Amniotic stem cell (primary cell): ENCODE measurements at regions not wholly inside any gene's neighbourhood (a gene's known extent, or its start where the extent isn't known, plus 50 kb on each side); places are given as distances from the start of the nearest gene placed in this dataset.
"Not testable (repeated sequence)": the region's sequence is repeated elsewhere in the genome, so short reads cannot be mapped to it uniquely, and the experiment has no call there.

Experiments
- DNase-seq: peaks from one replicate; lab custom pipeline; 2025; lab: John Stamatoyannopoulos, UW

GRCh38 chr5:72760259-72760658 lies 56.2 kb upstream of the TNPO1 start:
- DNase-seq = no peak

DNA sequence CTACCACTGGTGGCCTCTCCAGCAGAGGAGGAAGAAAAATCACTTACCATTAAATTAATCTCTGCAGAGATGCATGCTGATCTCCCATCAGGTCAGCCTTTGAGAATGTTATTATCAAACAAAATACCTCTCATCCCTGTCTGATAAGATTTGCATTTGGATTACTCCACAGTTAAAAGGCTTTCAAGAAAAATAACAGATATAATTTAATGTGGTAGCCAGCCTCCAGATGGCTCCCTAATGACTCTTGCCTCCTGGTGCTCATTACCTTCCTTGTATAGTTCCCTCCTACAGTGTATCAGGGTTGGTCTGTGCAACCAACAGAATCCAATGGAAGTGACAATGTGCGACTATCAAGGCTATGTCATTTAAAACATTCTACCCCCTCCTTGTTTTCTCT lies 63.6 kb upstream of the TNPO1 start:
- no peak for DNase-seq

GRCh38 chr5:72749362-72749997 lies 67.0 kb upstream of the TNPO1 start:
- DNase-seq = no peak

DNA sequence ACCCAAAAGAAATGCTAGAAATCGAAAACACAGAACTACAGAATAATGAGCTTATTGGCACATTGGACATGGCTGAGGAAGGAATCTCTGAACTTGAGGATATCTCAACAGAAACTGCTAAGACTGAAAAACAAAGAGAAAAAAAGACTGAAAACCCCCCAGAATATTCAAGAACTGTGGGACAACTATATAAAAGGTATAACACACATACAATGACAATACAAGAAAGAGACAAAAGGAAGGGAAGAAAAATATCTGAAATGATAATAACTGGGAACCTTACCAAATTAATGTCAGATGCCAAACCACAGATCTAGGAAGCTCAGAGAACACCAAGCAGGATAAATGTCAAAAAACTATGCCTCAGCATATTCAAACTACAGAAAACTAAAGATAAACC lies 68.6 kb upstream of the TNPO1 start:
- no peak for DNase-seq

DNA sequence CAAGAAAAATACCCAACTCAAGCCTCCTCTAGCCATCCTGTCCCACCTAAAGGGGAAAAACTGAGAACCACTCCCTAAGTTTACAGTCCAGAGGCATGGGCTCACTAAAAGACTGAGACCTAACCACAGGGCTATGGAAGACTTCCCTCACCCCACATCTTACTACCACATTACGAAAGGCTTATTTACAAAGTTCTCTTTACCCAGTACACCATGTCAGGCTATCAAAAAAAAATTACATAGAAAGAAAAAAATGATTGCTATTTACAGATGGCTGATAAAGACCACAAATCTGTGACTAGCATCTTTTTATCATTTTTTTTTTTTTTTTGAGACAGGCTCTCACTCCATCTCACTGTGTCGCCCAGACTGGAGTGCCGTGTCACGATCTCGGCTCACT lies 69.7 kb upstream of the TNPO1 start:
- no peak for DNase-seq

DNA sequence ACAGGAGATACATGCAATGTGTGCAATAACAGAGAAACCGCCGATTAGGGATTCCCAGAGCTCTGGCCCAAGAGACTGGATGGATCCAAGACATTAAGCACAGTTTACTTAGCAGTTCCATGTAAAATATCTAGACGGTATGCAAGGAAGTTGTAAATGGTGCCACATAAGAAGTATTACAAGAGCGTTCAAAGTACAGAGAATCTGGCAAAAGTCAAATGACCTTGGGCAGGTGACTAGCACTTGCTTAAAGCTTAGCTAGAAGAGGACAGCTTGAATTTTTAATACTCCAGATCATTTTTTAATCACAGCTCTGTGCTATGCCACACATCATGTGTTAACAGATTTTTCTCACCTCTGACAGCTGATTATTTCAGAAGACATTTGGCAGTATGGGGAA lies 72.3 kb upstream of the TNPO1 start:
- DNase-seq = no peak

- no peak for DNase-seq
Observed at GRCh38 chr5:72741805-72742204, 74.7 kb upstream of the TNPO1 start.

GRCh38 chr5:72733810-72734209 lies 82.7 kb upstream of the TNPO1 start:
- DNase-seq = no peak

- no peak for DNase-seq
Observed at GRCh38 chr5:72723581-72723980, 92.9 kb upstream of the TNPO1 start.

DNA sequence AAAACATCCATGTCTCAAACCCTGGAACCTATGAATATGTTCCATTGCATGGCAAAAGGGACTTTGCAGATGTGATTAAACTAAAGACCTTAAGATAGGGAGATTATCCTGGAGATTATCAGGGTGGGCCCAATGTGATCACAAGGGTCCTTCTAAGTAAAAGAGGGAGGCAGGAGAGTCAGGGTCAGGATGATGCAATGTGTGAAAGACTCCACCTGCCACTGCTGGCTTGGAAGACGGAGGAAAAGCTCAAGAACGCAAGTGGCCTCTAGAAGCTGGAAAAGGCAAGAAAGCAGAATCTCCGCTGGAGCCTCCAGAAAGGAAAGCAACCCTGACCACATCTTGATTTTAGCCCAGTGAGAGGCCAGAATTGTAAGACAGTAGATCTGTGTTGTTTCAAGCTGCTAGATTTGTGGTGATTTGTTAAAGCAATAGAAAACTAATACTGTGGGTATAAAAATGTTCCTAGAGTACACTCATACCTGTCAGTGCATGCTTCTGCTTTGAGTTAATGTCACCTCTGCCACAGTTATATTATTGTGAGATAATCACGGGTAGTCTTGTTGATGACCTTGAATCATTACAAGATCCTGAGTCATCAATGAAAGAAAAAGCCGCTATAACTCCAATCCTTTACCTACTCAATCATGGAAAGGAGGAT lies 93.5 kb upstream of the TNPO1 start:
- no peak for DNase-seq

- no peak for DNase-seq
Observed at GRCh38 chr5:72721844-72722243, 94.6 kb upstream of the TNPO1 start.

- no peak for DNase-seq
Observed at GRCh38 chr5:72720205-72720604, 96.3 kb upstream of the TNPO1 start.

- no peak for DNase-seq
Observed at GRCh38 chr5:72711351-72711750, 105.1 kb upstream of the TNPO1 start.

- no peak for DNase-seq
Observed at GRCh38 chr5:72709341-72709740, 107.1 kb upstream of the TNPO1 start.

DNA sequence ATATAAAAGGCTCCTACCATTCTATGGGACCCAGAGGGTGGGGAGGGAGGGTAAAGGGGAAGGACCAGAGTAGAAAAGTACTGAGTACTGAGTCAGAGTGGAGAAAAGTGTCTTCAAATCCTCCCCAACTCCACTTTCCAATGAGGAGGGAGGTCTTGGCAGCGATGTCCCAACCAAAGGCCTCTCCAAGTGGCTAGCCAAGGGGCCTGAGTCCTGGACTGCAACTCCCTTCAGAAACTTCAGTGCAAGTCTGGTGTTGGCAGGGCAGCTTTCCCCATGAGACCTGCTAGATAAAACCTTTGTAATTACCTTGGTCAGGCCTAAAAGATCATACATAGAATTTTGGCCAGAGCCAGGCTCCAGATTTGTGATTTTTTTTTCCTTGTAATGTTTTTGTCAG lies 111.3 kb upstream of the TNPO1 start:
- no peak for DNase-seq

DNA sequence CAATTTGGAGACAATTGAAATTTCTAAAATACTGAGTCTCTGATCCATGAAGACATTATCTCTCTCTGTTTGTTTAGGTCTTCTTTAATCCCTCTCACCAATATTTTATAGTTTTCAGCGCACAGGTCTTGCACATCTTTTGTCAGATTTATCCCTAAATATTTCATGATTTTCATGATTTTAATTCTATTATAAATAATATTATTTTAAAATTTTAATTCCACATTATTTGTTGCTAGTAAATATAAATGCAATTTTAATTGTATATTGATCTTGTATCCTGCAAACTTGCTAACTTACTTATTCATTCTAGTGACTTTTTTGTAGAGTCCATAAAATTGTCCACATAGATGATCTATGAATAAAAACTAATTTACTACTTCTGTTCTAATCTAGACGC lies 112.6 kb upstream of the TNPO1 start:
- no peak for DNase-seq

- no peak for DNase-seq
Observed at GRCh38 chr5:72702881-72703434, 113.5 kb upstream of the TNPO1 start.

GRCh38 chr5:72702105-72702504 lies 114.4 kb upstream of the TNPO1 start:
- not testable (repeated sequence) for DNase-seq

DNA sequence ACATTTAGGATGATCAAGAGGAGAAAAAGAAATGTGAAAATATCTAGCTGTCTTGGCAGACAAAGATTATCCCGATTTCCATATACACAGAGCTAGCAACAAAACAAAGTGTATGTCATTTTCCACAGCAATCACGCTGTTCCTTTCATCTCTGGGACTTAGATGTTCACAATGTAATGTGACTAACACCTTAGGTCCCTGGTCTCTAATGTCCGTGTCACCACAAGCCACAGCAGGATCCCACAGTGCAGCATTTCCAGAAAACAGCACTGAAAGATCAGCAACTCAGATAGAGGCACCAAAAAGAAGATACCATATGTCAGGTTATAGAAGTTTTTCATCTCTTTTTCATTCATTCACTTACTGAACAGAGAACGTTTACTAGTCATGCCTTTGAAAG lies 118.0 kb upstream of the TNPO1 start:
- no peak for DNase-seq

- no peak for DNase-seq
Observed at GRCh38 chr5:72697622-72698021, 118.8 kb upstream of the TNPO1 start.

- DNase-seq = no peak
Observed at GRCh38 chr5:72695659-72696058, 120.8 kb upstream of the TNPO1 start.

DNA sequence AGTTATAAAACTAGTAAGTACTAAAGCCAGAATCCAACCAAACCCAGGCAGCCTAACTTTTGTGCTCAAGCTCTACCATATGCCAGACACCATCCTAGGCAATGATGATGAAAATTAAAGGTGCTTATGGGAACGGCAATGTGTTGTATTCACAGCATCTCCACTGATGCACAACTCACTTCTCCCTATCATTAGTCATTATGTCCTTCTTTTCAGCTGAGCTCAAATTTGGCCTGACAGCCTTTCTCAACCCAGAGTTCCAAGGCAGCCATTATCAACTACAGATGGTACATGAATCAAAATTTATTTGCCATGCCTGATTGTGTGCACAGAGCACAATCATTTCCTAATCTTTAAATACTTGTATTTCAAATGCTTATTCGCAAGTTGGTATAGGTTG lies 121.6 kb upstream of the TNPO1 start:
- DNase-seq = no peak

DNA sequence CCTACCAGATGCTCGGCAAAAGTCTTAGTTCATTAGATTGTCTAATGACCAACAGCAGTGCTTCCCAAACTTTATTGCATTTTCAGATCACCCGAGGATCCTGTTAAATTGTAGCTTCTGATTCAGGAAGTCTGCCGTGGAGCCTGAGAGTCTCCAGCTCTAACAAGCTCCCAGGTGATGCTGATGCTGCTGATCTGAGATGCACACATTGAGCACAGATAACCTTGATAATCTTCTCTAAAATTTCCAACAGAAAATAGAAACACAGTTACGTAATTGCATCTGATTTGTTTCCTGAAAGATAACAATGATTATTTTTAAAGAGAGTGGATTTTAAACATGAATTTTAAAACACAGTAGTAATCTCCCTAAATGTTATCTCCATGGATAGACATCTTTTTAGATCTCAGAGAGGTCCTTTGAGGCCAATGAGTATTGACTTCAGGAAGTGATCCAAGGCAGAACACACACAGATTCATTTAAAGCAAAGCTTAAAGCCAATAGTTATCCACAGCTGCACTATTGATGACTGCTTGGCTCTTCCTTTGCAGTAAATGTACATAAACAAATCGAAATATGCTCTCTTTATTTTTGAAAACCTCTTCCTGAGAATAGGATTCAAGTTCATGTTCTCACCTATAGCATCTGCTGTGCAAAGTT lies 122.8 kb upstream of the TNPO1 start:
- no peak for DNase-seq
